ENCODE measurements at regions not wholly inside any gene's neighbourhood (a gene's known extent, or its start where the extent isn't known, plus 50 kb on each side); places are given as distances from the start of the nearest gene placed in this dataset.

DNA sequence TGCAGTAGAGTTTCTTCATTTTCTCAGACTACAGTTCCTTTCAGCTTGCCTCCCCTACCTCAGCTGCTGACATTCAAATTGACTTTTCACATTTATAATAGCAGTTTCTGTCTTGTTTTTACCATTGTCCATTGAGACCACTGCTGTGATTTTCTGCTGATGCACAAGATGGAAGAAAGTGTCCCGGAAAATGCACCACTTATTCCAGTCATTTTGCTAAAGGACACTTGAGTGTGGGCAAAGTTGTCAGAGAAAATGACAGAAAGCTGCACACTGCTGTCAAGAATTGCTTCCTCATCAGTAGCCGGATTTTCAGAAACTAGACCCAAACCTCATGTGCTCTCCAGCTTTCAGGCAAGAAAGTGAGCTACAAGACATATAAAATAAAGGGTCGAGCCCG is 546.2 kb upstream of the SETBP1 start:
- TF ChIP-seq, protein P1, sequence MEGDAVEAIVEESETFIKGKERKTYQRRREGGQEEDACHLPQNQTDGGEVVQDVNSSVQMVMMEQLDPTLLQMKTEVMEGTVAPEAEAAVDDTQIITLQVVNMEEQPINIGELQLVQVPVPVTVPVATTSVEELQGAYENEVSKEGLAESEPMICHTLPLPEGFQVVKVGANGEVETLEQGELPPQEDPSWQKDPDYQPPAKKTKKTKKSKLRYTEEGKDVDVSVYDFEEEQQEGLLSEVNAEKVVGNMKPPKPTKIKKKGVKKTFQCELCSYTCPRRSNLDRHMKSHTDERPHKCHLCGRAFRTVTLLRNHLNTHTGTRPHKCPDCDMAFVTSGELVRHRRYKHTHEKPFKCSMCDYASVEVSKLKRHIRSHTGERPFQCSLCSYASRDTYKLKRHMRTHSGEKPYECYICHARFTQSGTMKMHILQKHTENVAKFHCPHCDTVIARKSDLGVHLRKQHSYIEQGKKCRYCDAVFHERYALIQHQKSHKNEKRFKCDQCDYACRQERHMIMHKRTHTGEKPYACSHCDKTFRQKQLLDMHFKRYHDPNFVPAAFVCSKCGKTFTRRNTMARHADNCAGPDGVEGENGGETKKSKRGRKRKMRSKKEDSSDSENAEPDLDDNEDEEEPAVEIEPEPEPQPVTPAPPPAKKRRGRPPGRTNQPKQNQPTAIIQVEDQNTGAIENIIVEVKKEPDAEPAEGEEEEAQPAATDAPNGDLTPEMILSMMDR (conservative IDR thresholded peaks at IDR 0.05 in 1 of 2, IDR thresholded peaks at IDR 0.05 in 1 of 2; ENCODE audit: extremely low read depth in 1 of 2, insufficient read depth in 1 of 2, low read depth in 1 of 2, low read length in 2 of 2): no peak
- TF ChIP-seq EZH2 (IDR thresholded peaks at IDR 0.05; ENCODE audit: borderline replicate concordance, low read length): no peak

All from mammary epithelial cell (primary cell).